ENCODE measurements at regions not wholly inside any gene's neighbourhood (a gene's known extent, or its start where the extent isn't known, plus 50 kb on each side); places are given as distances from the start of the nearest gene placed in this dataset.

GRCh38 chr4:79636991-79637390 is 229.0 kb upstream of the GK2 start:
- H3K4me3 ChIP-seq (ENCODE audit: control insufficient read depth, low read depth, low read length), result no peak overlapping the region
- TF ChIP-seq CTCF (IDR thresholded peaks at IDR 0.05; ENCODE audit: control insufficient read depth, insufficient read depth, low read depth, low read length, missing control alignments), result no peak
- no peak for DNase-seq (ENCODE audit: low read depth)

GRCh38 chr4:79634111-79634510 is 226.1 kb upstream of the GK2 start:
- TF ChIP-seq CTCF (IDR thresholded peaks at IDR 0.05; ENCODE audit: control insufficient read depth, insufficient read depth, low read depth, low read length, missing control alignments), result no peak
- no peak overlapping the region for H3K4me3 ChIP-seq (ENCODE audit: control insufficient read depth, low read depth, low read length)
- DNase-seq (ENCODE audit: low read depth), result no peak

- TF ChIP-seq CTCF (IDR thresholded peaks at IDR 0.05; ENCODE audit: control insufficient read depth, insufficient read depth, low read depth, low read length, missing control alignments), result no peak
- no peak for DNase-seq (ENCODE audit: low read depth)
- H3K4me3 ChIP-seq (ENCODE audit: control insufficient read depth, low read depth, low read length), result no peak overlapping the region
Observed at GRCh38 chr4:79632114-79632513, 224.1 kb upstream of the GK2 start.

- DNase-seq (ENCODE audit: low read depth), result no peak
- no peak overlapping the region for H3K4me3 ChIP-seq (ENCODE audit: control insufficient read depth, low read depth, low read length)
- TF ChIP-seq CTCF (IDR thresholded peaks at IDR 0.05; ENCODE audit: control insufficient read depth, insufficient read depth, low read depth, low read length, missing control alignments), result no peak
Observed at GRCh38 chr4:79626611-79627010, 218.6 kb upstream of the GK2 start.

- no peak overlapping the region for H3K4me3 ChIP-seq (ENCODE audit: control insufficient read depth, low read depth, low read length)
- no peak for DNase-seq (ENCODE audit: low read depth)
- TF ChIP-seq CTCF (IDR thresholded peaks at IDR 0.05; ENCODE audit: control insufficient read depth, insufficient read depth, low read depth, low read length, missing control alignments), result no peak
Observed at GRCh38 chr4:79626101-79626500, 218.1 kb upstream of the GK2 start.

GRCh38 chr4:79625361-79625760 is 217.3 kb upstream of the GK2 start:
- no peak overlapping the region for H3K4me3 ChIP-seq (ENCODE audit: control insufficient read depth, low read depth, low read length)
- DNase-seq (ENCODE audit: low read depth), result no peak
- TF ChIP-seq CTCF (IDR thresholded peaks at IDR 0.05; ENCODE audit: control insufficient read depth, insufficient read depth, low read depth, low read length, missing control alignments), result no peak
